ENCODE measurements at regions not wholly inside any gene's neighbourhood (a gene's known extent, or its start where the extent isn't known, plus 50 kb on each side); places are given as distances from the start of the nearest gene placed in this dataset.

DNA sequence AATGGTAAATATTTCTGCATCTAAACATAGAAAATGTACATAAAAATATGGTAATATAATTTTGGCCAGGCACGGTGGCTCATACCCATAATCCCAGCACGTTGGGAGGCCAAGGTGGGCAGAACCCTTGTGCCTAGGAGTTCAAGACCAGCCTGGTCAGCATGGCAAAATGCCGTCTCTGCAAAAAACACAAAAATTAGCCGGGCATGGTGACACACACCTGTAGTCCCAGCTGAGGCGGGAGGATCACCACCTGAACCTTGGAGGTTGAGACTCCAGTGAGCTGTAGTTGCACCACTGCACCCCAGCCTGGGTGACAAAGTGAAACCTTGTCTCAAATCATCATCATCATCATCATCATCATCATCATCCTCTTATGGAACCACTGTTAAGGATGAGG, 230.6 kb upstream of the NCAM1 start (continued):
- TF ChIP-seq SIN3A (conservative IDR thresholded peaks at IDR 0.05 in 1 of 2, IDR thresholded peaks at IDR 0.05 in 1 of 2; ENCODE audit: low read depth in 1 of 2, low read length in 2 of 2) = no peak
- TF ChIP-seq, protein P1, sequence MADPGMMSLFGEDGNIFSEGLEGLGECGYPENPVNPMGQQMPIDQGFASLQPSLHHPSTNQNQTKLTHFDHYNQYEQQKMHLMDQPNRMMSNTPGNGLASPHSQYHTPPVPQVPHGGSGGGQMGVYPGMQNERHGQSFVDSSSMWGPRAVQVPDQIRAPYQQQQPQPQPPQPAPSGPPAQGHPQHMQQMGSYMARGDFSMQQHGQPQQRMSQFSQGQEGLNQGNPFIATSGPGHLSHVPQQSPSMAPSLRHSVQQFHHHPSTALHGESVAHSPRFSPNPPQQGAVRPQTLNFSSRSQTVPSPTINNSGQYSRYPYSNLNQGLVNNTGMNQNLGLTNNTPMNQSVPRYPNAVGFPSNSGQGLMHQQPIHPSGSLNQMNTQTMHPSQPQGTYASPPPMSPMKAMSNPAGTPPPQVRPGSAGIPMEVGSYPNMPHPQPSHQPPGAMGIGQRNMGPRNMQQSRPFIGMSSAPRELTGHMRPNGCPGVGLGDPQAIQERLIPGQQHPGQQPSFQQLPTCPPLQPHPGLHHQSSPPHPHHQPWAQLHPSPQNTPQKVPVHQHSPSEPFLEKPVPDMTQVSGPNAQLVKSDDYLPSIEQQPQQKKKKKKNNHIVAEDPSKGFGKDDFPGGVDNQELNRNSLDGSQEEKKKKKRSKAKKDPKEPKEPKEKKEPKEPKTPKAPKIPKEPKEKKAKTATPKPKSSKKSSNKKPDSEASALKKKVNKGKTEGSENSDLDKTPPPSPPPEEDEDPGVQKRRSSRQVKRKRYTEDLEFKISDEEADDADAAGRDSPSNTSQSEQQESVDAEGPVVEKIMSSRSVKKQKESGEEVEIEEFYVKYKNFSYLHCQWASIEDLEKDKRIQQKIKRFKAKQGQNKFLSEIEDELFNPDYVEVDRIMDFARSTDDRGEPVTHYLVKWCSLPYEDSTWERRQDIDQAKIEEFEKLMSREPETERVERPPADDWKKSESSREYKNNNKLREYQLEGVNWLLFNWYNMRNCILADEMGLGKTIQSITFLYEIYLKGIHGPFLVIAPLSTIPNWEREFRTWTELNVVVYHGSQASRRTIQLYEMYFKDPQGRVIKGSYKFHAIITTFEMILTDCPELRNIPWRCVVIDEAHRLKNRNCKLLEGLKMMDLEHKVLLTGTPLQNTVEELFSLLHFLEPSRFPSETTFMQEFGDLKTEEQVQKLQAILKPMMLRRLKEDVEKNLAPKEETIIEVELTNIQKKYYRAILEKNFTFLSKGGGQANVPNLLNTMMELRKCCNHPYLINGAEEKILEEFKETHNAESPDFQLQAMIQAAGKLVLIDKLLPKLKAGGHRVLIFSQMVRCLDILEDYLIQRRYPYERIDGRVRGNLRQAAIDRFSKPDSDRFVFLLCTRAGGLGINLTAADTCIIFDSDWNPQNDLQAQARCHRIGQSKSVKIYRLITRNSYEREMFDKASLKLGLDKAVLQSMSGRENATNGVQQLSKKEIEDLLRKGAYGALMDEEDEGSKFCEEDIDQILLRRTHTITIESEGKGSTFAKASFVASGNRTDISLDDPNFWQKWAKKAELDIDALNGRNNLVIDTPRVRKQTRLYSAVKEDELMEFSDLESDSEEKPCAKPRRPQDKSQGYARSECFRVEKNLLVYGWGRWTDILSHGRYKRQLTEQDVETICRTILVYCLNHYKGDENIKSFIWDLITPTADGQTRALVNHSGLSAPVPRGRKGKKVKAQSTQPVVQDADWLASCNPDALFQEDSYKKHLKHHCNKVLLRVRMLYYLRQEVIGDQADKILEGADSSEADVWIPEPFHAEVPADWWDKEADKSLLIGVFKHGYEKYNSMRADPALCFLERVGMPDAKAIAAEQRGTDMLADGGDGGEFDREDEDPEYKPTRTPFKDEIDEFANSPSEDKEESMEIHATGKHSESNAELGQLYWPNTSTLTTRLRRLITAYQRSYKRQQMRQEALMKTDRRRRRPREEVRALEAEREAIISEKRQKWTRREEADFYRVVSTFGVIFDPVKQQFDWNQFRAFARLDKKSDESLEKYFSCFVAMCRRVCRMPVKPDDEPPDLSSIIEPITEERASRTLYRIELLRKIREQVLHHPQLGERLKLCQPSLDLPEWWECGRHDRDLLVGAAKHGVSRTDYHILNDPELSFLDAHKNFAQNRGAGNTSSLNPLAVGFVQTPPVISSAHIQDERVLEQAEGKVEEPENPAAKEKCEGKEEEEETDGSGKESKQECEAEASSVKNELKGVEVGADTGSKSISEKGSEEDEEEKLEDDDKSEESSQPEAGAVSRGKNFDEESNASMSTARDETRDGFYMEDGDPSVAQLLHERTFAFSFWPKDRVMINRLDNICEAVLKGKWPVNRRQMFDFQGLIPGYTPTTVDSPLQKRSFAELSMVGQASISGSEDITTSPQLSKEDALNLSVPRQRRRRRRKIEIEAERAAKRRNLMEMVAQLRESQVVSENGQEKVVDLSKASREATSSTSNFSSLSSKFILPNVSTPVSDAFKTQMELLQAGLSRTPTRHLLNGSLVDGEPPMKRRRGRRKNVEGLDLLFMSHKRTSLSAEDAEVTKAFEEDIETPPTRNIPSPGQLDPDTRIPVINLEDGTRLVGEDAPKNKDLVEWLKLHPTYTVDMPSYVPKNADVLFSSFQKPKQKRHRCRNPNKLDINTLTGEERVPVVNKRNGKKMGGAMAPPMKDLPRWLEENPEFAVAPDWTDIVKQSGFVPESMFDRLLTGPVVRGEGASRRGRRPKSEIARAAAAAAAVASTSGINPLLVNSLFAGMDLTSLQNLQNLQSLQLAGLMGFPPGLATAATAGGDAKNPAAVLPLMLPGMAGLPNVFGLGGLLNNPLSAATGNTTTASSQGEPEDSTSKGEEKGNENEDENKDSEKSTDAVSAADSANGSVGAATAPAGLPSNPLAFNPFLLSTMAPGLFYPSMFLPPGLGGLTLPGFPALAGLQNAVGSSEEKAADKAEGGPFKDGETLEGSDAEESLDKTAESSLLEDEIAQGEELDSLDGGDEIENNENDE (IDR thresholded peaks at IDR 0.05; ENCODE audit: insufficient replicate concordance, low read length) = no peak
- TF ChIP-seq SP4 (IDR thresholded peaks at IDR 0.05; ENCODE audit: low read length) = no peak
- TF ChIP-seq CBX5 (IDR thresholded peaks at IDR 0.05; ENCODE audit: low read depth, low read length) = no peak
- no peak for TF ChIP-seq CREB1 (IDR thresholded peaks at IDR 0.05)

Data from H1 (cell line).